HG03342 (cell line): ENCODE measurements at regions not wholly inside any gene's neighbourhood (a gene's known extent, or its start where the extent isn't known, plus 50 kb on each side); places are given as distances from the start of the nearest gene placed in this dataset.

Experiments
- ATAC-seq: cut with Tn5 transposase; IDR thresholded peaks from one replicate; pipeline ENCODE4 v1.9.1; 2021; ENCODE audit warnings: mild to moderate bottlenecking, moderate library complexity; ENCODE audit not compliant: unreplicated experiment

- no peak for ATAC-seq
Measured at GRCh38 chr2:82665691-82666090, 1793.4 kb downstream of the SUCLG1 start.

DNA sequence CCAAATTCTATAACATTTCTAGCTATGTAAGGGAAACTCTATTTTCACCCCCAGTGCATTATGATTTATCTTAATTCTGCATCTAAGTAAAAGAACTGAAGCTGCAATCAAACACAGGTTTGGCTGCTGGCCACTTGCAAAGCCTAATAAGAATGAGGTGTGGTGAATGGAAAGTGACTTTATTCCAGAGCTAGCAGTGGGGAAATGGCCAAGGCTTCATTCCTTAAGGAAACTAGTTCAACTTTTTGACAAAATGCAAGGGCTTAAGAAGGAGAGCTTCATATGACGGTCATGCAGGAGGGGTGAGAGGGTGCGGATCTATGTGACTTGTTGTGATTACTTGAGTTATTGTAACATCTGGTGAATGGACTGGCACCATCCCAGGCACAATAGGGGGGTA, 1802.0 kb downstream of the SUCLG1 start:
- ATAC-seq: no peak

GRCh38 chr2:82656420-82656819, 1802.7 kb downstream of the SUCLG1 start:
- ATAC-seq: no peak

- no peak for ATAC-seq
Measured at GRCh38 chr2:82652117-82652516, 1807.0 kb downstream of the SUCLG1 start.

DNA sequence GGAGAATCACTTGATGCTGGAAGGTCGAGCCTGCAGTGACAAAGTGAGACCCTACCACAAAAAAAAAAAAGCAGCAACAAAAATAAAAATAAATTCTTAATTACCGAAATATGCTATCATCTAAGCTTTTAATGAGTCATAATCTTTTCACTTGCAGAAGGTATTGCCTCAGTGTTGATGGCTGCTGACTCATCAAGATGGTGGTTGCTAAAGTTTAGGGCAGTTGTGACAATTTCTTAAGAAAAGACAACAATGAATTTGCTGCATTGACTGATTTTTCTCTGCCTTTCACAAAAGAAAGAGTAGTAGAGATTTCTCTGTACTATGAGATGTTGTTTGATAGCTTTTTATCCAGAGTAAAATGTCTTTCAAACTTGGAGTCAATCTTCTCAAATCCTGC, 1809.0 kb downstream of the SUCLG1 start:
- no peak for ATAC-seq

DNA sequence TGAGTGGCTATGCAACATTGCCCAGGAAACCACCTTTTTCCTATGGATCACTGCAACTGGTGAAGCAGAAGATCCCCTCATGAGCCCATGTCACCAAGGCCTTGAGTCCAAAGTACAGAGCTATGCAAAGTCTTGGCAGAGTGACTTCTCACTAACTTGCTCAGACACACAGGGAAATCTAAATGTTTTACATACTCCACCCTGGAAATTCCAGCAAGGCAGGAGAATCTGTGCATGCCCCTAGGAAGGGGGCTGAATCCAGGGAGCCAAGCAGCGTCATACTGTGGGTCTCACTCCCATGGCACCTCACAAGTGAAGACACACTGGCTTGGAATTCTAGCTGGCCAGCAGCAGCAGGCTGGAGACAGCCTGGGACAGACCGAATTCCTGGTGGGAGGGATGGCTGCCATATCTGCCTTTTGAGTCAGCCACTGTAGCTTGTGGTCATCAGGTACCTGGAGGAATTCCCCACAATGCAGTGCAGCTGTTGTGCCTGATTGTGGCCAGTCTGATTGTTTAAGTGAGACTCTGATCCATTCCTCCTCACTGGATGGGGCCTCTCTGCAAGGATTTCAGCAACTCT, 1817.4 kb downstream of the SUCLG1 start:
- no peak for ATAC-seq

- no peak for ATAC-seq
Measured at GRCh38 chr2:82636402-82637020, 1822.6 kb downstream of the SUCLG1 start.

DNA sequence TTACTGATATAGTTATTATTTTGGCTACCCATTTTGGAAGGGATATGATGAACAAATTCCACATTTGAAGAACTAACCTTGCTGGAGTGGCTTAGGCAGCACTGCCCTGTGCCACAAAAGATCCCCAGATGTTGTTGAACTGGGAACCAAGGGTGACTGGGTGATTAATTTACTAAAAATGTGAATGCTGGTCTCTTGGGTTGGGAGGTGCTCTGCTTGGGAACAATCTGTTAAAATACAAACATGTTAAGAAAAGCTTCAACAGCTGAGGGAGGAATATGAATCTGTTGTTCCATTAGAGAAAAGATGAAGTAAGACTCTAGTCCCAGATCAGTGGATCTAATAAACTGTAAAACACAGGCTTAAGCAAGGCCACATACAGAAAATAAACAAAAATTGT, 1860.1 kb downstream of the SUCLG1 start:
- ATAC-seq: no peak

- no peak for ATAC-seq
Measured at GRCh38 chr2:82596581-82596980, 1862.5 kb downstream of the SUCLG1 start.

- no peak for ATAC-seq
Measured at GRCh38 chr2:82591718-82592117, 1867.4 kb downstream of the SUCLG1 start.

DNA sequence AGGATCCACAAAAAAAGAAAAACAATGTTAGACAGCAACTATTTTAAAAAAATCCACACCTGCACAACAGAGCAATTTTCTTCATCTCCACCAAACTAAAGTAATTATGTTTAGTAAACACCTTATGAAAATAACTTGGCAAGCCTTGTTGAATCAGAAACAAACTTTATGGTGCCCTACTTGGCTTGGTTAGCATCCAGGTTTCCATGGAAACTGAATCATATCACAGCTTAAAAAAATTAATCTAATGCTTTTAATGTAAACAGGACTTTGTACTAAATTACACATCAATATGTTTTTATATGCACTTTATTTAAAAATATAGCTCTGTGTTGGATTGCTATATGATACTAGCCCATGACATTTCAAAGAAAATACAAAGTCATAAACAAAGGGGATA, 1882.4 kb downstream of the SUCLG1 start:
- no peak for ATAC-seq

GRCh38 chr2:82539280-82539621, 1919.8 kb downstream of the SUCLG1 start:
- no peak for ATAC-seq

DNA sequence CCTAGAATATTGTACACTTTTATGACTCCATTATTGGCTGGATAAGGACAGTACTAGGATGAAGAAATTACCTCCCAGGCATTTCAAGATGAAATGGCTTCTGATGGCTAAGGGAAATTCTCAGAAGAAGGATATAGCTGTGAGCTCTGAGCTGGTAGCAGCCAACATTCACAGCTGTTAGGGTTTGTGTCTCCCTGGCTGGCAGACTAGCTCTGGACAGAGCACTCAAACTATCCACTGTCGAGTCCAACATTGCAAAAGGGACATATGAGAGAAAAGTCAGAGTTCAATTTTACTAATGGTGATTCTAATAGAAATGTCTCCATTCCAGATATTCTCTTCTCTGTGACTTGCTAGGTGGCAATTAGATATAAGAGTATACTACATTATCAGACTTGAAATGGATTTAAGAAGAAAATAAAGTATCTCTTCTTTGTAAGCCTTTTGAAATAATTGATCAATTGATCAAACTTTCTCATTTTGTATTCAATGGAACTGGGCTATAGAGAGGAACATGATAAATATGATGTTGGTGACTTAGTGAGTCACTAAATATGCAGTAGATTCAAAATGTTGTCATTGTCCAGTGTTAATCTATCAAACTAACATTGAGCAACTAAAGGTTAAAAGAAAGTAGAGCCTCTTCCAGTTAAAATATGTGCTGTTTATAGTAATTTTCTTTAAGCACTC, 1920.3 kb downstream of the SUCLG1 start:
- no peak for ATAC-seq

DNA sequence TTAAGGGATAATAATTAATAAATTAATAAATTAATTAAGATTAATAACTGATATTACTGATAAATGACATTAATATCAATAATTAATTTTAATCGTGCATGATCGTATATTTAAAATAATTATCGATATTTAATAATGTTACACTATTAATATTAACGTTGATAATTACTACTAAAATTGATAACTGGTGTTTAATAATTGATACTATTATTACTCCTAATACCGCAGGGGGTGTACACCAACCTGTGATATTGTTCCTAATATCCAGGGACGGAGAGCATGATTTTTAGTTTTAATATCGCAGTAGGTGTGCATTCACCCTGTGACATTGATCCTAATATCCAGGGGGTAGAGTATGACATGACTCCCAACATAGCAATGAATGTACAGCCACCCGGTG, 1930.8 kb downstream of the SUCLG1 start:
- ATAC-seq: no peak

DNA sequence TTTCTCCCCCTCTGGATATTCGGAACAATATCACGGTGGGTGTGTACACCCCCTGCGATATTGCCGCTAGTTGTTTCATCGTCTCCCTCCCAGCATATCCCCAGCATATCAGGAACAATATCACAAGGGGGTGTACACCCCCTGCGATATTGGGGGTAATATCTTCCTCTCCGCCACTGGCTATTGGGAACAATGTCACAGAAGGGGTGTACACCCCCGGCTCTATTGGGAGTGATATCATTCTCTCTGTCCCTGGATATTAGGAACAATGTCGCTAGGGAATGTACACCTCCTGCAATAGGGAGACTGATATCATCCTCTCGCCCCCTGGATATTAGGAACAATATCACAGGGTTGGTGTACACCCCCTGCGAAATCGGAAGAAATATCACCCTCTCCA, 1932.0 kb downstream of the SUCLG1 start:
- ATAC-seq: no peak

GRCh38 chr2:82526277-82526676, 1932.8 kb downstream of the SUCLG1 start:
- no peak for ATAC-seq

DNA sequence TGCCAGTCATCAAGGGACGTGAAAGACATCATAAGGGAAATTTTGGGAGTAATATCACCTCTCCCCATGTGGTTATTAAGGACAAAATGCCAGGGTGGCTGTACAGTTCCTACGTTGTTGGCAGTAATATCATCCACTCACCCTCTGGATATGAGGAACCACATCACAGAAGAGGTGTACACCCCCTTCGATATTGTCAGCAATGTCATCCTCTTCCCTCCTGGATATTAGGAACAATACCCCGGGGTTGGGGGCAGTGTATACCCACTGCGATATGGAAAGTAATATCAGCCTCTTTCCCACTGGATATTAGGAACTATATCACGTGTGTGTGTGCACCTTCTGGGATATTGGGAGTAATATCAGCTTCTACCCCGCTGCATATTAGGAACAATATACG, 1933.3 kb downstream of the SUCLG1 start:
- ATAC-seq: no peak

DNA sequence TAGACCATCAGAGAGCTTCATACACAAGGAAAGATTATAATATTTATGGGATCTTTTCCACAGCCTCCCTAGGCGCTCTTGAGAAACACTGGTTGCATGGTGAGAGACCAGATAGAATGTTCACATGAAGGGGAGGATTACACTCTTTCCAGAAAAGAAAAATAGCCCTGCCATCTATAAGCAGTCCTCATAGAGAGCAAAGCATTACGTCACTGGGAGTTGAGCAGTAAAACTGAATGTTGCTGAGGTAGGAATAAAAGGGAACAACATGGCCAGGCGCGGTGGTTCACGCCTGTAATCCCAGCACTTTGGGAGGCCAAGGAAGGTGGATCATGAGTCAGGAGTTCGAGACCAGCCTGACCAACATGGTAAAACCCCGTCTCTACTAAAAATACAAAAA, 1934.3 kb downstream of the SUCLG1 start:
- no peak for ATAC-seq

DNA sequence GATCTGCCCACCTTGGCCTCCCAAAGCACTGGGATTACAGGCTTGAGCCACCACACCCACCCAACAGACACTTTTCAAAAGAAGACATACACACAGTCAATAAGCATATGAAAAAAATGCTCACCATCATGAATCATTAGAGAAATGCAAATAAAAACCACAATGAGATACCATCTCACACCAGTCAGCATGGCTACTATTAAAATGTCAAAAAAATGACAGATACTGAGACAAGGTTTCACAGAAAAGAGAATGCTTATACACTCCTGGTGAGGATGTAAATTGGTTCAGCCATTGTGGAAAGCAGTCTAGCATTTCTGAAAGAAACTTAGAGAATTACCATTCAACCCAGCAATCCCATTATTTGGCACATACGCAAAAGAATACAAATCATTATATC, 1947.2 kb downstream of the SUCLG1 start:
- ATAC-seq: no peak

DNA sequence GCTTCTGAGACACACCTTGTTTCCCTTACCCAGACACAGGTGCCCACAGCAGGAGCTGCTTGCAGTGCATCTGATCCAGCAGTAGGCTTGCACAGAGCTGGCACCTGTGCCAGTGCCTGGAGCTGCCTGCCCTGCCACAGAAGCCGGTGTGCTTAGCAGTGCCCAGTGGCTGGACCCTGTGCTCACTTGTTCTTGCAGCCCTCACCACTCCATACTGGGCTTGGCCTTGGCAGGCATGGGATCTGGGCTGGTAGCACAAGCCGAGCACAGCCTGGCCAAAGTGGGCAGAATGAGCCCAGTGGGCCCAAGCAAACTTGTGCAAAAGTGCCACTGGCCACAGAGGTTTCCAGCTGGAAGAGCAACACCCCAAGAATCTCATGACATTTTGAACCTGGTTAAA, 1950.4 kb downstream of the SUCLG1 start:
- ATAC-seq: no peak

- ATAC-seq: no peak
Measured at GRCh38 chr2:82507657-82508056, 1951.4 kb downstream of the SUCLG1 start.

- ATAC-seq: no peak
Measured at GRCh38 chr2:82501217-82501616, 1957.9 kb downstream of the SUCLG1 start.
